ENCODE measurements at regions not wholly inside any gene's neighbourhood (a gene's known extent, or its start where the extent isn't known, plus 50 kb on each side); places are given as distances from the start of the nearest gene placed in this dataset.

- TF ChIP-seq POLR2A (IDR thresholded peaks at IDR 0.05) (no peak), CTCF (IDR thresholded peaks at IDR 0.05) (no peak)
Observed at GRCh38 chr21:36210779-36211659, 54.4 kb downstream of the DOP1B start.
